Testis (tissue), 2 donors: ENCODE measurements at regions not wholly inside any gene's neighbourhood (a gene's known extent, or its start where the extent isn't known, plus 50 kb on each side); places are given as distances from the start of the nearest gene placed in this dataset.

ENCODE experiments used
- DNase-seq: peaks from one replicate; pipeline ENCODE4 v3.0.0-alpha.2; 2019
- H3K27ac ChIP-seq, 2 donors: fragments of 200-600 bp; sonication (generic); one replicate each; pipeline ENCODE4 v1.5.1; 2019
- H3K27me3 ChIP-seq: fragments of 200-600 bp; sonication (generic); one replicate; pipeline ENCODE4 v1.5.1; 2019
- H3K36me3 ChIP-seq: fragments of 200-600 bp; sonication (generic); one replicate; pipeline ENCODE4 v1.5.1; 2017; ENCODE audit warnings: low read depth; ENCODE audit errors: missing control alignments
- H3K4me1 ChIP-seq: fragments of 200-600 bp; sonication (generic); one replicate; pipeline ENCODE4 v1.5.1; 2019
- H3K4me3 ChIP-seq, 2 donors: fragments of 200-600 bp; sonication (generic); one replicate each; pipeline ENCODE4 v1.5.1; 2017 to 2019
- H3K9me3 ChIP-seq: fragments of 200-600 bp; sonication (generic); one replicate; pipeline ENCODE4 v1.5.1; 2017
- POLR2A ChIP-seq: fragments of 450-650 bp; IDR thresholded peaks from one replicate; pipeline ENCODE4 v1.6.1; 2017; ENCODE audit warnings: antibody characterized with exemption, mild to moderate bottlenecking, moderate library complexity
- WGBS, 2 donors: methylation state at CpG; one replicate each; pipeline ENCODE4 v1.1.5; 2018; 5-methylcytosine and 5-hydroxymethylcytosine counted together
- intact Hi-C: fragments of 100-400 bp; cut with DNase I; formaldehyde crosslinking; loops from one replicate; pipeline ENCODE4 v1.15.1; 2023; ENCODE audit warnings: low total_unique reads
- TF ChIP-seq, protein P1 (sequence below), 3 experiments: fragments of 450-650 bp in 2 of 3; fragments of 200-600 bp in 1 of 3; sonication (generic) in 1 of 3; IDR thresholded peaks; one replicate each; pipeline ENCODE4 v1.5.1; 2016 to 2019; ENCODE audit warnings: antibody characterized with exemption in 3 of 3, mild to moderate bottlenecking in 2 of 3, moderate library complexity in 1 of 3

DNA sequence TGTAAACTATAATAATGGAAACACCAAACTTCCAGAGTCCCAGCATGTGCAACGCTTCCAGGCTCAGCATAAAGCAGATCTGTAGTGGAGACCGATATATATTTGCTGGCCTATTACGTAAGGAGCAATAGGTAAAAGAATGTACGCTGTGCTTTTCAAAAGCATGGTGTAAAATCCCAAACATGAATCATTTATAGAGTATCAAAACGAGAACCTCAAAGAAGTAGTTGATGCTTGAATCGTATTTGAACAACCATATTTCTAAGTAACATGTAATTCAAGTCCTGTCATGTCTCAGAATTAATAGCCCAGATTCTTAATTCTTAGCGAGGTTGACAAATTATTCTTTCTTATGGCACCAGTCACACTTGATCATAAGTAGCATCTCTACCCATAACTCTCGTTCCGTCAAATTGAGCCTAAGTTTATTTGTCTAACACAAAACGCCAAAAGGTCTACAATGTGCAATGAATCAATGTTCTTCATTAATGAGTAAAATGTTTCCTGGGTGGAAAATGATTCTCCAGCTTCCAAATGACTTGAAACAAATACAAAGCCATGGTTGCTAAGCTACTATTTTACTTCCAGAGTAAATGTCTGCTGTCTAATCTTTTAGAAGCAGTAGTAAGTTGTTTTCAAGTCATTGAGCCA lies 811.5 kb upstream of the FRG1 start:
- H3K27ac ChIP-seq, result no peak overlapping the region
- H3K4me1 ChIP-seq, result no peaks in the 10 kb centered on the region
- intact Hi-C loops, result no loop called here
- WGBS, 2 donors, result 72 to 74% methylated on average over 10 of the region's 10 CpGs
- H3K9me3 ChIP-seq, result no peaks in the 10 kb centered on the region
- H3K4me3 ChIP-seq, result no peak overlapping the region
- no peak for DNase-seq
- no peaks in the 10 kb centered on the region for H3K27me3 ChIP-seq
- no peaks in the 10 kb centered on the region for H3K36me3 ChIP-seq
- TF ChIP-seq, protein P1, sequence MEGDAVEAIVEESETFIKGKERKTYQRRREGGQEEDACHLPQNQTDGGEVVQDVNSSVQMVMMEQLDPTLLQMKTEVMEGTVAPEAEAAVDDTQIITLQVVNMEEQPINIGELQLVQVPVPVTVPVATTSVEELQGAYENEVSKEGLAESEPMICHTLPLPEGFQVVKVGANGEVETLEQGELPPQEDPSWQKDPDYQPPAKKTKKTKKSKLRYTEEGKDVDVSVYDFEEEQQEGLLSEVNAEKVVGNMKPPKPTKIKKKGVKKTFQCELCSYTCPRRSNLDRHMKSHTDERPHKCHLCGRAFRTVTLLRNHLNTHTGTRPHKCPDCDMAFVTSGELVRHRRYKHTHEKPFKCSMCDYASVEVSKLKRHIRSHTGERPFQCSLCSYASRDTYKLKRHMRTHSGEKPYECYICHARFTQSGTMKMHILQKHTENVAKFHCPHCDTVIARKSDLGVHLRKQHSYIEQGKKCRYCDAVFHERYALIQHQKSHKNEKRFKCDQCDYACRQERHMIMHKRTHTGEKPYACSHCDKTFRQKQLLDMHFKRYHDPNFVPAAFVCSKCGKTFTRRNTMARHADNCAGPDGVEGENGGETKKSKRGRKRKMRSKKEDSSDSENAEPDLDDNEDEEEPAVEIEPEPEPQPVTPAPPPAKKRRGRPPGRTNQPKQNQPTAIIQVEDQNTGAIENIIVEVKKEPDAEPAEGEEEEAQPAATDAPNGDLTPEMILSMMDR (IDR thresholded peaks at IDR 0.05), result no peak
- no peak for TF ChIP-seq POLR2A

DNA sequence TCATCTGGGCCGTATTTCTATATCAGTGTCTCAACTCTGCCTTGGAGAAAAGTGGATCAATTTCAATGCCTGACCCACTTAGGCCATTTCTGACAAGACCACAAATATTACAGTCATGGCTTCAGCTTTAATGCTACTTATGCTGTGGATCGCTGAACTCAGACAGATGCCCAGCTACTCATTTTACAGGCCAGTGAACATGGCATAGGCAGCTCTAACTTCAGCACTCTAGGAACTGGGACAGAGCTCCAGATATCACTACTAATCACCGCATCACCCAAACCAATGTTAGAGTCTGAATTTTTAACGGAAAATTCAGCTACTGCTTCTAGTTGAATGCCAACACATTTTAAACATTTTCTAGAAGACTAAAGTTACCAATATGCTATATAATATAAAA lies 809.6 kb upstream of the FRG1 start:
- Histone ChIP-seq H3K9me3 (no peaks in the 10 kb centered on the region), H3K4me3 (no peak overlapping the region), H3K36me3 (no peaks in the 10 kb centered on the region), H3K27ac (no peak overlapping the region), H3K4me1 (no peaks in the 10 kb centered on the region), H3K27me3 (no peaks in the 10 kb centered on the region)
- WGBS, 2 donors, result 88 to 91% methylated on average over 4 of the region's 4 CpGs
- intact Hi-C loops, result no loop called here
- TF ChIP-seq, protein P1 (IDR thresholded peaks at IDR 0.05), result no peak
- no peak for TF ChIP-seq POLR2A
- no peak for DNase-seq

DNA sequence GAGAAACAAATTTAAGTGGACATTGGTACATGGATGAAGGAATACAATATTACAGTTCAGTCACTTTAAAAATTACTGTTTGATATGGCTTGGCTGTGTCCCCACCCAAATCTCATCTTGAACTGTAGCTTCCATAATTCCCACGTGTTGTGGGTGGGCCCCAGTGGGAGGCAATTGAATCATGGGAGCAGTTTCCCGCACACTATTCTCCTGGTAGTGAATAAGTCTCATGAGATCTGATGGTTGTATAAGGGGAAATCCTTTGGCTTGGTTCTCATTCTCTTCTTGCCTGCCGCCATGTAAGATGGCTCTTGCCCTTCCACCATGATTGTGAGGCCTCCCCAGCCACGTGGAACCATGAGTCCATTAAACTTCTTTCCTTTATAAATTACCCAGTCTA lies 804.2 kb upstream of the FRG1 start:
- Histone ChIP-seq H3K36me3 (no peaks in the 10 kb centered on the region), H3K27ac (no peak overlapping the region), H3K9me3 (no peaks in the 10 kb centered on the region), H3K4me1 (no peaks in the 10 kb centered on the region), H3K27me3 (no peaks in the 10 kb centered on the region), H3K4me3 (no peak overlapping the region)
- intact Hi-C loops, result no loop called here
- TF ChIP-seq, protein P1 (IDR thresholded peaks at IDR 0.05), result no peak
- TF ChIP-seq POLR2A, result no peak
- WGBS, 2 donors, result 73 to 83% methylated on average over 4 of the region's 4 CpGs
- DNase-seq, result no peak

DNA sequence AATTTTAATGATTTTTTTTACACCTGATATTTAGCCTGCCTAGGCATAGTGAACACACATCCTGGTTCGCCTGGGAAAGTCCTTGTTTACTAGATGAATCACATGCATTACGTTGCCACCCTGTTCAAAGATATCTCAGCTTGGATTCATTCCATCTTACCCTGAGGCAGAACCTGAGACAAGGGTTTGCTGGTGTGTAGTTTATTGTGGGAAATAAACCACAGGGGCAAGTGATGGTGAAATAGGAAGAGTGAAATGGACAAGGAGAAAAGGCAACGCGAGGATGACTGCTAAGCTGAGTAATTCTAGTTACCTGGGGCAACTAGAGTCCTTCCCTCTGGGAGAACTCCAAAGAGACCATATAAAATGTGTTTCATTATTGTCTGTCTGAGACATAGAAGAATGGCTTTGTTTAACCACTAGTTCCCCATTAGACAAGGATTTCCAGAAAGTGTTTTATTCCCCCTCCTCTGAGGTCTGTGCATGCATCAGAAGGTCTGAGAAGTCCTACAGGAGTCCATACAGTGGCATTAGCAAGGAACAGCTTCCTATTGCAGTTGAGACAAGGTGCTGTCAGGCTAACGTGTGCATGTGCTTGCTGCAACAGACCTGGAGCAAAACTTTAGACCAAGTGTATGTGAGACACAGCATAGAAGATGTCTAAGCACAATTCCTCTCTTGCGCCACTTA lies 797.3 kb upstream of the FRG1 start:
- 77 to 78% methylated on average over 6 of the region's 6 CpGs for whole genome bisulfite sequencing, 2 donors
- H3K9me3 ChIP-seq, result no peaks in the 10 kb centered on the region
- H3K27me3 ChIP-seq, result no peaks in the 10 kb centered on the region
- H3K27ac ChIP-seq, result no peak overlapping the region
- TF ChIP-seq, protein P1 (IDR thresholded peaks at IDR 0.05), result no peak
- TF ChIP-seq POLR2A, result no peak
- no peaks in the 10 kb centered on the region for H3K4me1 ChIP-seq
- intact Hi-C loops, result no loop called here
- no peak overlapping the region for H3K4me3 ChIP-seq
- DNase-seq, result no peak
- H3K36me3 ChIP-seq, result no peaks in the 10 kb centered on the region
